HEK293 (cell line): ENCODE measurements at regions not wholly inside any gene's neighbourhood (a gene's known extent, or its start where the extent isn't known, plus 50 kb on each side); places are given as distances from the start of the nearest gene placed in this dataset.

Experiments used
- CTCF ChIA-PET: fragments of 350-600 bp; formaldehyde crosslinking; extraction: SDS; loops from one replicate; lab custom pipeline; 2021; ENCODE audit warnings: antibody characterized with exemption; lab: Yijun Ruan, JAX
- POLR2A ChIA-PET: fragments of 300-600 bp; formaldehyde crosslinking; extraction: SDS; loops from one replicate; lab custom pipeline; 2020; ENCODE audit warnings: antibody characterized with exemption, inconsistent platforms; lab: Yijun Ruan, JAX
- H3K27ac ChIP-seq: fragments of 200-500 bp; sonication (Bioruptor generic); 2 replicates; pipeline ENCODE4 v1.5.1; 2014; ENCODE audit warnings: low read depth, low read length, control low read depth, inconsistent platforms; ENCODE audit errors: extremely low read depth
- H3K36me3 ChIP-seq, 2 experiments: fragments of 200-500 bp in 1 of 2; sonication (Bioruptor generic) in 1 of 2; 1 replicate in 1 of 2; 2 replicates in 1 of 2; pipeline ENCODE4 v1.5.1; 2014 to 2017; ENCODE audit warnings: inconsistent platforms in 2 of 2, low read length in 2 of 2; ENCODE audit not compliant: control insufficient read depth in 2 of 2, insufficient read depth in 1 of 2
- H3K4me1 ChIP-seq: fragments of 200-500 bp; sonication (Bioruptor generic); 2 replicates; pipeline ENCODE4 v1.5.1; 2014; ENCODE audit warnings: mild to moderate bottlenecking, low read length, inconsistent platforms; ENCODE audit not compliant: control insufficient read depth, insufficient read depth
- H3K4me3 ChIP-seq: 2 replicates; pipeline ENCODE4 v1.5.1; 2011; ENCODE audit warnings: low read depth, mild to moderate bottlenecking, control low read depth, low read length, moderate library complexity
- H3K9me3 ChIP-seq: fragments of 200-500 bp; sonication (Bioruptor generic); 2 replicates; pipeline ENCODE4 v1.5.1; 2014; ENCODE audit warnings: low read depth, low read length, inconsistent platforms; ENCODE audit not compliant: control insufficient read depth, insufficient read depth
- BCL11B ChIP-seq: fragments of 450-650 bp; formaldehyde crosslinking; IDR thresholded peaks from 2 replicates; pipeline ENCODE4 v1.5.1; 2016; ENCODE audit warnings: low read depth, missing biosample characterization, missing genetic modification characterization
- EGR2 ChIP-seq: fragments of 450-650 bp; formaldehyde crosslinking; IDR thresholded peaks from 2 replicates; pipeline ENCODE4 v1.5.1; 2016; ENCODE audit warnings: low read depth, missing biosample characterization, missing genetic modification characterization
- GLI2 ChIP-seq: fragments of 450-650 bp; formaldehyde crosslinking; IDR thresholded peaks from 2 replicates; pipeline ENCODE4; 2017; ENCODE audit warnings: missing biosample characterization, missing genetic modification characterization, low read depth, borderline replicate concordance
- HOXC10 ChIP-seq: sonication (generic); formaldehyde crosslinking; IDR thresholded peaks from 2 replicates; pipeline ENCODE4 v1.8.1; 2023; ENCODE audit warnings: mild to moderate bottlenecking, missing genetic modification reagents
- HOXD13 ChIP-seq: sonication (generic); formaldehyde crosslinking; IDR thresholded peaks from 2 replicates; pipeline ENCODE4 v1.8.0; 2022; ENCODE audit warnings: missing genetic modification reagents, borderline replicate concordance
- KLF7 ChIP-seq: fragments of 450-650 bp; formaldehyde crosslinking; IDR thresholded peaks from 2 replicates; pipeline ENCODE4 v1.5.1; 2016; ENCODE audit warnings: missing biosample characterization, missing genetic modification characterization, borderline replicate concordance
- OVOL3 ChIP-seq: fragments of 450-650 bp; formaldehyde crosslinking; IDR thresholded peaks from 2 replicates; pipeline ENCODE4 v1.5.1; 2016; ENCODE audit warnings: missing biosample characterization, missing genetic modification characterization
- RBAK ChIP-seq: fragments of 450-650 bp; formaldehyde crosslinking; IDR thresholded peaks from 2 replicates; pipeline ENCODE4 v1.5.1; 2016; ENCODE audit warnings: missing biosample characterization, missing genetic modification characterization
- ZNF114 ChIP-seq: fragments of 450-650 bp; formaldehyde crosslinking; IDR thresholded peaks from 2 replicates; pipeline ENCODE4 v1.5.0; 2017; ENCODE audit warnings: missing biosample characterization, missing genetic modification characterization
- ZNF174 ChIP-seq: fragments of 450-650 bp; formaldehyde crosslinking; IDR thresholded peaks from 2 replicates; pipeline ENCODE4 v1.5.0; 2017; ENCODE audit warnings: missing biosample characterization, mild to moderate bottlenecking, missing genetic modification characterization
- ZNF19 ChIP-seq: fragments of 450-650 bp; formaldehyde crosslinking; IDR thresholded peaks from 2 replicates; pipeline ENCODE4; 2016; ENCODE audit warnings: missing biosample characterization, missing genetic modification characterization, low read depth
- ZNF335 ChIP-seq: fragments of 450-650 bp; formaldehyde crosslinking; conservative IDR thresholded peaks from 2 replicates; pipeline ENCODE4 v1.5.1; 2016; ENCODE audit warnings: missing biosample characterization, missing genetic modification characterization
- ZNF501 ChIP-seq: fragments of 450-650 bp; formaldehyde crosslinking; IDR thresholded peaks from 2 replicates; pipeline ENCODE4 v1.5.1; 2016; ENCODE audit warnings: missing biosample characterization, missing genetic modification characterization
- ZNF558 ChIP-seq: fragments of 450-650 bp; formaldehyde crosslinking; IDR thresholded peaks from 2 replicates; pipeline ENCODE4 v1.5.1; 2016; ENCODE audit warnings: missing biosample characterization, missing genetic modification characterization
- ZNF600 ChIP-seq: fragments of 450-650 bp; formaldehyde crosslinking; IDR thresholded peaks from 2 replicates; pipeline ENCODE4 v1.5.1; 2016; ENCODE audit warnings: missing biosample characterization, missing genetic modification characterization
- ZNF624 ChIP-seq: fragments of 450-650 bp; formaldehyde crosslinking; IDR thresholded peaks from 2 replicates; pipeline ENCODE4 v1.5.1; 2017; ENCODE audit warnings: missing biosample characterization, missing genetic modification characterization
- ZNF658 ChIP-seq: fragments of 450-650 bp; formaldehyde crosslinking; IDR thresholded peaks from 2 replicates; pipeline ENCODE4; 2016; ENCODE audit warnings: missing biosample characterization, missing genetic modification characterization
- ZNF76 ChIP-seq: fragments of 450-650 bp; formaldehyde crosslinking; IDR thresholded peaks from 2 replicates; pipeline ENCODE4; 2016; ENCODE audit warnings: low read depth, missing biosample characterization, missing genetic modification characterization, borderline replicate concordance
- ZSCAN23 ChIP-seq: fragments of 450-650 bp; formaldehyde crosslinking; IDR thresholded peaks from 2 replicates; pipeline ENCODE4 v1.5.1; 2016; ENCODE audit warnings: missing biosample characterization, missing genetic modification characterization
- ZSCAN30 ChIP-seq: fragments of 450-650 bp; IDR thresholded peaks from 2 replicates; pipeline ENCODE4 v1.5.1; 2018; ENCODE audit warnings: missing biosample characterization, mild to moderate bottlenecking, missing genetic modification characterization, moderate library complexity
- TF ChIP-seq, protein P1 (sequence below): fragments of 450-650 bp; formaldehyde crosslinking; IDR thresholded peaks from 2 replicates; pipeline ENCODE4 v1.5.1; 2017; ENCODE audit warnings: missing biosample characterization, missing genetic modification characterization
- TF ChIP-seq, protein P2 (sequence below): fragments of 450-650 bp; formaldehyde crosslinking; IDR thresholded peaks from 2 replicates; pipeline ENCODE4 v1.5.1; 2016; ENCODE audit warnings: missing biosample characterization, missing genetic modification characterization
- TF ChIP-seq, protein P3 (sequence below): fragments of 450-650 bp; formaldehyde crosslinking; IDR thresholded peaks from 2 replicates; pipeline ENCODE4 v1.5.1; 2017; ENCODE audit warnings: missing biosample characterization, missing genetic modification characterization
- TF ChIP-seq, protein P4 (sequence below): IDR thresholded peaks from 2 replicates; pipeline ENCODE4 v1.6.1; 2011; ENCODE audit warnings: mild to moderate bottlenecking, low read depth, low read length, borderline replicate concordance
- TF ChIP-seq, protein P5 (sequence below): fragments of 450-650 bp; formaldehyde crosslinking; IDR thresholded peaks from 2 replicates; pipeline ENCODE4 v1.5.1; 2016; ENCODE audit warnings: missing biosample characterization, missing genetic modification characterization, borderline replicate concordance
- TF ChIP-seq, protein P6 (sequence below): fragments of 450-650 bp; IDR thresholded peaks from 2 replicates; pipeline ENCODE4 v1.5.1; 2018; ENCODE audit warnings: missing biosample characterization, missing genetic modification characterization

DNA sequence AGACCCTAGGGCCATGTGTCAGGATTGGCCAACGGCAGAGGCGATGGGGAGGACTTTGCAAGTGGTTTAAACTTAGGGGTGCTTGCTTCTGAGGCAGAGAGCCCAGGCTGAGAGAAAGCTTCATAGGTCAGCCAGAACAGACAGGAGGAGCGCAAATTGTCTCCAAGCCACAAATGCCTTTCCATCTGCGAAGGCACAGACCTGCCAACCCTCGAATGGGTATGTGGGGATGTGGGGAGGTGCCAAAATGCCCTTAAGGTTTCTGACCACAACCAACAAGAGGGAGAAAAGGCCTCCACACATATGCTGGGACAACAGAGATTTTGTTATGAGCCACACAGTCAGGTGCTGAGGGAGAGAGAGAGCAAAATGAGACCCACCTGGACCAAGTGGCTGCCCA is 283.6 kb downstream of the CYP26B1 start:
- H3K27ac ChIP-seq: no peak overlapping the region
- ChIA-PET POLR2A (no interaction called here), CTCF (no interaction called here)
- no peaks in the 10 kb centered on the region for H3K9me3 ChIP-seq
- no peaks in the 10 kb centered on the region for H3K36me3 ChIP-seq
- TF ChIP-seq BCL11B (no peak), ZNF335 (no peak), HOXD13 (no peak), ZSCAN30 (no peak), ZNF658 (tag by site-specific recombination) (no peak), GLI2 (no peak), OVOL3 (tag by site-specific recombination) (no peak), ZNF501 (no peak), ZNF558 (tag by site-specific recombination) (no peak), ZNF19 (no peak), ZSCAN23 (no peak), KLF7 (tag by site-specific recombination) (no peak), HOXC10 (CRISPR knock-in tag) (no peak), RBAK (tag by site-specific recombination) (no peak), ZNF624 (tag by site-specific recombination) (no peak), ZNF174 (tag by site-specific recombination) (no peak), ZNF76 (tag by site-specific recombination) (no peak)
- TF ChIP-seq, protein P1, sequence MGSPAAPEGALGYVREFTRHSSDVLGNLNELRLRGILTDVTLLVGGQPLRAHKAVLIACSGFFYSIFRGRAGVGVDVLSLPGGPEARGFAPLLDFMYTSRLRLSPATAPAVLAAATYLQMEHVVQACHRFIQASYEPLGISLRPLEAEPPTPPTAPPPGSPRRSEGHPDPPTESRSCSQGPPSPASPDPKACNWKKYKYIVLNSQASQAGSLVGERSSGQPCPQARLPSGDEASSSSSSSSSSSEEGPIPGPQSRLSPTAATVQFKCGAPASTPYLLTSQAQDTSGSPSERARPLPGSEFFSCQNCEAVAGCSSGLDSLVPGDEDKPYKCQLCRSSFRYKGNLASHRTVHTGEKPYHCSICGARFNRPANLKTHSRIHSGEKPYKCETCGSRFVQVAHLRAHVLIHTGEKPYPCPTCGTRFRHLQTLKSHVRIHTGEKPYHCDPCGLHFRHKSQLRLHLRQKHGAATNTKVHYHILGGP (tag by site-specific recombination): no peak
- TF ChIP-seq, protein P2, sequence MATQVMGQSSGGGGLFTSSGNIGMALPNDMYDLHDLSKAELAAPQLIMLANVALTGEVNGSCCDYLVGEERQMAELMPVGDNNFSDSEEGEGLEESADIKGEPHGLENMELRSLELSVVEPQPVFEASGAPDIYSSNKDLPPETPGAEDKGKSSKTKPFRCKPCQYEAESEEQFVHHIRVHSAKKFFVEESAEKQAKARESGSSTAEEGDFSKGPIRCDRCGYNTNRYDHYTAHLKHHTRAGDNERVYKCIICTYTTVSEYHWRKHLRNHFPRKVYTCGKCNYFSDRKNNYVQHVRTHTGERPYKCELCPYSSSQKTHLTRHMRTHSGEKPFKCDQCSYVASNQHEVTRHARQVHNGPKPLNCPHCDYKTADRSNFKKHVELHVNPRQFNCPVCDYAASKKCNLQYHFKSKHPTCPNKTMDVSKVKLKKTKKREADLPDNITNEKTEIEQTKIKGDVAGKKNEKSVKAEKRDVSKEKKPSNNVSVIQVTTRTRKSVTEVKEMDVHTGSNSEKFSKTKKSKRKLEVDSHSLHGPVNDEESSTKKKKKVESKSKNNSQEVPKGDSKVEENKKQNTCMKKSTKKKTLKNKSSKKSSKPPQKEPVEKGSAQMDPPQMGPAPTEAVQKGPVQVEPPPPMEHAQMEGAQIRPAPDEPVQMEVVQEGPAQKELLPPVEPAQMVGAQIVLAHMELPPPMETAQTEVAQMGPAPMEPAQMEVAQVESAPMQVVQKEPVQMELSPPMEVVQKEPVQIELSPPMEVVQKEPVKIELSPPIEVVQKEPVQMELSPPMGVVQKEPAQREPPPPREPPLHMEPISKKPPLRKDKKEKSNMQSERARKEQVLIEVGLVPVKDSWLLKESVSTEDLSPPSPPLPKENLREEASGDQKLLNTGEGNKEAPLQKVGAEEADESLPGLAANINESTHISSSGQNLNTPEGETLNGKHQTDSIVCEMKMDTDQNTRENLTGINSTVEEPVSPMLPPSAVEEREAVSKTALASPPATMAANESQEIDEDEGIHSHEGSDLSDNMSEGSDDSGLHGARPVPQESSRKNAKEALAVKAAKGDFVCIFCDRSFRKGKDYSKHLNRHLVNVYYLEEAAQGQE: no peak
- TF ChIP-seq, protein P3, sequence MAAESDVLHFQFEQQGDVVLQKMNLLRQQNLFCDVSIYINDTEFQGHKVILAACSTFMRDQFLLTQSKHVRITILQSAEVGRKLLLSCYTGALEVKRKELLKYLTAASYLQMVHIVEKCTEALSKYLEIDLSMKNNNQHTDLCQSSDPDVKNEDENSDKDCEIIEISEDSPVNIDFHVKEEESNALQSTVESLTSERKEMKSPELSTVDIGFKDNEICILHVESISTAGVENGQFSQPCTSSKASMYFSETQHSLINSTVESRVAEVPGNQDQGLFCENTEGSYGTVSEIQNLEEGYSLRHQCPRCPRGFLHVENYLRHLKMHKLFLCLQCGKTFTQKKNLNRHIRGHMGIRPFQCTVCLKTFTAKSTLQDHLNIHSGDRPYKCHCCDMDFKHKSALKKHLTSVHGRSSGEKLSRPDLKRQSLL (tag by site-specific recombination): no peak
- H3K4me1 ChIP-seq: no peaks in the 10 kb centered on the region
- no peak overlapping the region for H3K4me3 ChIP-seq

DNA sequence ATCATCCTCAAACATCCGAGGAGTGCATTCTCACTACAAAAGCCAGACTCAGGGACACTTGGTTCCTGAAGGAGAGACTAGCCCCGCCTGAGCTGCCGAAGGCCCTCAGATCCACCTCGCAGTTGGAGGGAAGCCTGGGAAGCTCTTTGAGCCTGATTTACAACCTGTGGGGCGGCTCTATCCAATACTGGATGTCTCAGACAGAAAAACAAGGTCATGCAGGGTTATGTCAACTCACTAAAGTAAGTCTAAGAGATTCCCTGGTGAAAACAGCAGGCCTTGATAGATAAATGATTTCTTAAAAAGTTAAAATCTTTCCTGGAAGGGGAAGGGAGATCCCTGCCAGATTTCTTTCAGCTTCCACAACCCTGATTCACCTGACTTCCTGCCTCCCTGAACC is 284.3 kb downstream of the CYP26B1 start:
- Histone ChIP-seq H3K4me3 (no peak overlapping the region), H3K4me1 (no peaks in the 10 kb centered on the region), H3K36me3 (no peaks in the 10 kb centered on the region), H3K9me3 (no peaks in the 10 kb centered on the region), H3K27ac (no peak overlapping the region)
- CTCF ChIA-PET: interaction anchor here (0.7 kb wide), 1 partner anchor 65 kb away, joined by 3 read pairs; no protein-coding TSS in a partner anchor
- POLR2A ChIA-PET: no interaction called here
- TF ChIP-seq, protein P4, sequence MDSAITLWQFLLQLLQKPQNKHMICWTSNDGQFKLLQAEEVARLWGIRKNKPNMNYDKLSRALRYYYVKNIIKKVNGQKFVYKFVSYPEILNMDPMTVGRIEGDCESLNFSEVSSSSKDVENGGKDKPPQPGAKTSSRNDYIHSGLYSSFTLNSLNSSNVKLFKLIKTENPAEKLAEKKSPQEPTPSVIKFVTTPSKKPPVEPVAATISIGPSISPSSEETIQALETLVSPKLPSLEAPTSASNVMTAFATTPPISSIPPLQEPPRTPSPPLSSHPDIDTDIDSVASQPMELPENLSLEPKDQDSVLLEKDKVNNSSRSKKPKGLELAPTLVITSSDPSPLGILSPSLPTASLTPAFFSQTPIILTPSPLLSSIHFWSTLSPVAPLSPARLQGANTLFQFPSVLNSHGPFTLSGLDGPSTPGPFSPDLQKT: no peak
- TF ChIP-seq ZNF600 (tag by site-specific recombination) (no peak), ZNF114 (tag by site-specific recombination) (no peak), EGR2 (tag by site-specific recombination) (no peak)
- TF ChIP-seq, protein P5, sequence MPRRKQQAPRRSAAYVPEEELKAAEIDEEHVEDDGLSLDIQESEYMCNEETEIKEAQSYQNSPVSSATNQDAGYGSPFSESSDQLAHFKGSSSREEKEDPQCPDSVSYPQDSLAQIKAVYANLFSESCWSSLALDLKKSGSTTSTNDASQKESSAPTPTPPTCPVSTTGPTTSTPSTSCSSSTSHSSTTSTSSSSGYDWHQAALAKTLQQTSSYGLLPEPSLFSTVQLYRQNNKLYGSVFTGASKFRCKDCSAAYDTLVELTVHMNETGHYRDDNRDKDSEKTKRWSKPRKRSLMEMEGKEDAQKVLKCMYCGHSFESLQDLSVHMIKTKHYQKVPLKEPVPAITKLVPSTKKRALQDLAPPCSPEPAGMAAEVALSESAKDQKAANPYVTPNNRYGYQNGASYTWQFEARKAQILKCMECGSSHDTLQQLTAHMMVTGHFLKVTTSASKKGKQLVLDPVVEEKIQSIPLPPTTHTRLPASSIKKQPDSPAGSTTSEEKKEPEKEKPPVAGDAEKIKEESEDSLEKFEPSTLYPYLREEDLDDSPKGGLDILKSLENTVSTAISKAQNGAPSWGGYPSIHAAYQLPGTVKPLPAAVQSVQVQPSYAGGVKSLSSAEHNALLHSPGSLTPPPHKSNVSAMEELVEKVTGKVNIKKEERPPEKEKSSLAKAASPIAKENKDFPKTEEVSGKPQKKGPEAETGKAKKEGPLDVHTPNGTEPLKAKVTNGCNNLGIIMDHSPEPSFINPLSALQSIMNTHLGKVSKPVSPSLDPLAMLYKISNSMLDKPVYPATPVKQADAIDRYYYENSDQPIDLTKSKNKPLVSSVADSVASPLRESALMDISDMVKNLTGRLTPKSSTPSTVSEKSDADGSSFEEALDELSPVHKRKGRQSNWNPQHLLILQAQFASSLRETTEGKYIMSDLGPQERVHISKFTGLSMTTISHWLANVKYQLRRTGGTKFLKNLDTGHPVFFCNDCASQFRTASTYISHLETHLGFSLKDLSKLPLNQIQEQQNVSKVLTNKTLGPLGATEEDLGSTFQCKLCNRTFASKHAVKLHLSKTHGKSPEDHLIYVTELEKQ: no peak
- TF ChIP-seq, protein P6, sequence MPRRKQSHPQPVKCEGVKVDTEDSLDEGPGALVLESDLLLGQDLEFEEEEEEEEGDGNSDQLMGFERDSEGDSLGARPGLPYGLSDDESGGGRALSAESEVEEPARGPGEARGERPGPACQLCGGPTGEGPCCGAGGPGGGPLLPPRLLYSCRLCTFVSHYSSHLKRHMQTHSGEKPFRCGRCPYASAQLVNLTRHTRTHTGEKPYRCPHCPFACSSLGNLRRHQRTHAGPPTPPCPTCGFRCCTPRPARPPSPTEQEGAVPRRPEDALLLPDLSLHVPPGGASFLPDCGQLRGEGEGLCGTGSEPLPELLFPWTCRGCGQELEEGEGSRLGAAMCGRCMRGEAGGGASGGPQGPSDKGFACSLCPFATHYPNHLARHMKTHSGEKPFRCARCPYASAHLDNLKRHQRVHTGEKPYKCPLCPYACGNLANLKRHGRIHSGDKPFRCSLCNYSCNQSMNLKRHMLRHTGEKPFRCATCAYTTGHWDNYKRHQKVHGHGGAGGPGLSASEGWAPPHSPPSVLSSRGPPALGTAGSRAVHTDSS (tag by site-specific recombination): no peak
